ENCODE measurements at regions not wholly inside any gene's neighbourhood (a gene's known extent, or its start where the extent isn't known, plus 50 kb on each side); places are given as distances from the start of the nearest gene placed in this dataset.
A peak's percentile ranks its signal among the peaks of the same experiment; 100 is the strongest.
"Not testable (repeated sequence)": the region's sequence is repeated elsewhere in the genome, so short reads cannot be mapped to it uniquely, and the experiment has no call there.

- not testable (repeated sequence) for H3K27ac ChIP-seq (ENCODE audit: low read length); DNase-seq; H3K9me3 ChIP-seq (replicated peaks; ENCODE audit: control insufficient read depth, low read depth, low read length); H3K4me3 ChIP-seq (ENCODE audit: low read length); H3K4me1 ChIP-seq (ENCODE audit: control insufficient read depth, insufficient read depth, low read length); H3K27me3 ChIP-seq (ENCODE audit: control insufficient read depth, insufficient read depth, low read length)
- WGBS (ENCODE audit: insufficient coverage): no CpG with 5 or more reads among the region's 8 CpGs
- peaks cover 55% of the 10 kb centered on the region for H3K36me3 ChIP-seq (ENCODE audit: control insufficient read depth, insufficient read depth, low read length)
These were observed 73.7 kb upstream of the KCTD7 start for GRCh38 chr7:66554842-66555430.

GRCh38 chr7:66556177-66556548, 72.5 kb upstream of the KCTD7 start:
- peaks cover 3% of the 10 kb centered on the region for H3K4me1 ChIP-seq (ENCODE audit: control insufficient read depth, insufficient read depth, low read length)
- DNase-seq: no peak
- 95% methylated on average over 41 of the region's 41 CpGs for WGBS (ENCODE audit: insufficient coverage)
- peaks cover 50% of the 10 kb centered on the region for H3K36me3 ChIP-seq (ENCODE audit: control insufficient read depth, insufficient read depth, low read length)
- H3K27me3 ChIP-seq (ENCODE audit: control insufficient read depth, insufficient read depth, low read length): no peaks in the 10 kb centered on the region
- H3K4me3 ChIP-seq (ENCODE audit: low read length): no peak overlapping the region
- no peak overlapping the region for H3K27ac ChIP-seq (ENCODE audit: low read length)
- no peaks in the 10 kb centered on the region for H3K9me3 ChIP-seq (replicated peaks; ENCODE audit: control insufficient read depth, low read depth, low read length)

GRCh38 chr7:66556549-66557213, 72.0 kb upstream of the KCTD7 start:
- H3K36me3 ChIP-seq (ENCODE audit: control insufficient read depth, insufficient read depth, low read length): peaks cover 45% of the 10 kb centered on the region
- WGBS (ENCODE audit: insufficient coverage): 96% methylated on average over 51 of the region's 54 CpGs
- H3K27ac ChIP-seq (ENCODE audit: low read length): no peak overlapping the region
- DNase-seq: no peak
- H3K27me3 ChIP-seq (ENCODE audit: control insufficient read depth, insufficient read depth, low read length): no peaks in the 10 kb centered on the region
- H3K4me3 ChIP-seq (ENCODE audit: low read length): no peak overlapping the region
- no peaks in the 10 kb centered on the region for H3K9me3 ChIP-seq (replicated peaks; ENCODE audit: control insufficient read depth, low read depth, low read length)
- H3K4me1 ChIP-seq (ENCODE audit: control insufficient read depth, insufficient read depth, low read length): peaks cover 3% of the 10 kb centered on the region

- Histone ChIP-seq H3K4me3 (ENCODE audit: low read length) (no peak overlapping the region), H3K36me3 (ENCODE audit: control insufficient read depth, insufficient read depth, low read length) (peaks cover 37% of the 10 kb centered on the region), H3K4me1 (ENCODE audit: control insufficient read depth, insufficient read depth, low read length) (peaks cover 3% of the 10 kb centered on the region), H3K9me3 (replicated peaks; ENCODE audit: control insufficient read depth, low read depth, low read length) (no peaks in the 10 kb centered on the region), H3K27me3 (ENCODE audit: control insufficient read depth, insufficient read depth, low read length) (no peaks in the 10 kb centered on the region), H3K27ac (ENCODE audit: low read length) (no peak overlapping the region)
- WGBS (ENCODE audit: insufficient coverage): 56% methylated on average over 35 of the region's 40 CpGs
- DNase-seq: peak; percentile 61
These were observed 71.2 kb upstream of the KCTD7 start for GRCh38 chr7:66557214-66558200.

GRCh38 chr7:66558201-66558641, 70.5 kb upstream of the KCTD7 start:
- 90% methylated on average over 3 of the region's 8 CpGs for WGBS (ENCODE audit: insufficient coverage)
- Histone ChIP-seq H3K9me3 (replicated peaks; ENCODE audit: control insufficient read depth, low read depth, low read length) (no peaks in the 10 kb centered on the region), H3K36me3 (ENCODE audit: control insufficient read depth, insufficient read depth, low read length) (peaks cover 30% of the 10 kb centered on the region), H3K4me1 (ENCODE audit: control insufficient read depth, insufficient read depth, low read length) (peaks cover 3% of the 10 kb centered on the region), H3K27ac (ENCODE audit: low read length) (no peak overlapping the region), H3K27me3 (ENCODE audit: control insufficient read depth, insufficient read depth, low read length) (no peaks in the 10 kb centered on the region), H3K4me3 (ENCODE audit: low read length) (no peak overlapping the region)
- DNase-seq: no peak

- H3K27ac ChIP-seq (ENCODE audit: low read length): no peak overlapping the region
- WGBS (ENCODE audit: insufficient coverage): 72% methylated on average over 11 of the region's 17 CpGs
- peaks cover 28% of the 10 kb centered on the region for H3K36me3 ChIP-seq (ENCODE audit: control insufficient read depth, insufficient read depth, low read length)
- no peaks in the 10 kb centered on the region for H3K9me3 ChIP-seq (replicated peaks; ENCODE audit: control insufficient read depth, low read depth, low read length)
- DNase-seq: no peak
- peaks cover 3% of the 10 kb centered on the region for H3K4me1 ChIP-seq (ENCODE audit: control insufficient read depth, insufficient read depth, low read length)
- no peak overlapping the region for H3K4me3 ChIP-seq (ENCODE audit: low read length)
- H3K27me3 ChIP-seq (ENCODE audit: control insufficient read depth, insufficient read depth, low read length): no peaks in the 10 kb centered on the region
These were observed 69.8 kb upstream of the KCTD7 start for GRCh38 chr7:66558660-66559465.

GRCh38 chr7:66564045-66564444, 64.6 kb upstream of the KCTD7 start:
- Histone ChIP-seq H3K9me3 (replicated peaks; ENCODE audit: control insufficient read depth, low read depth, low read length) (no peaks in the 10 kb centered on the region), H3K36me3 (ENCODE audit: control insufficient read depth, insufficient read depth, low read length) (peaks cover 13% of the 10 kb centered on the region), H3K4me3 (ENCODE audit: low read length) (no peak overlapping the region), H3K4me1 (ENCODE audit: control insufficient read depth, insufficient read depth, low read length) (no peaks in the 10 kb centered on the region), H3K27ac (ENCODE audit: low read length) (no peak overlapping the region), H3K27me3 (ENCODE audit: control insufficient read depth, insufficient read depth, low read length) (no peaks in the 10 kb centered on the region)
- WGBS (ENCODE audit: insufficient coverage): 100% methylated on average over 1 of the region's 7 CpGs
- no peak for DNase-seq

- DNase-seq; H3K27ac ChIP-seq (ENCODE audit: low read length); H3K9me3 ChIP-seq (replicated peaks; ENCODE audit: control insufficient read depth, low read depth, low read length); H3K27me3 ChIP-seq (ENCODE audit: control insufficient read depth, insufficient read depth, low read length); H3K4me1 ChIP-seq (ENCODE audit: control insufficient read depth, insufficient read depth, low read length); H3K4me3 ChIP-seq (ENCODE audit: low read length): not testable (repeated sequence)
- WGBS (ENCODE audit: insufficient coverage): no CpG with 5 or more reads among the region's 1 CpG
- peaks cover 36% of the 10 kb centered on the region for H3K36me3 ChIP-seq (ENCODE audit: control insufficient read depth, insufficient read depth, low read length)
These were observed 58.5 kb upstream of the KCTD7 start for GRCh38 chr7:66570179-66570578.

- no peak overlapping the region for H3K4me3 ChIP-seq (ENCODE audit: low read length)
- no peak for DNase-seq
These were observed 57.1 kb upstream of the KCTD7 start for GRCh38 chr7:66571568-66571967.

More at GRCh38 chr7:66571568-66571967, 57.1 kb upstream of the KCTD7 start:
- Histone ChIP-seq H3K36me3 (ENCODE audit: control insufficient read depth, insufficient read depth, low read length) (peaks cover 33% of the 10 kb centered on the region), H3K4me1 (ENCODE audit: control insufficient read depth, insufficient read depth, low read length) (no peaks in the 10 kb centered on the region), H3K9me3 (replicated peaks; ENCODE audit: control insufficient read depth, low read depth, low read length) (no peaks in the 10 kb centered on the region), H3K27me3 (ENCODE audit: control insufficient read depth, insufficient read depth, low read length) (no peaks in the 10 kb centered on the region), H3K27ac (ENCODE audit: low read length) (no peak overlapping the region)

Measured in muscle of leg (tissue), 3 donors.